Caco-2 (cell line): ENCODE measurements at regions not wholly inside any gene's neighbourhood (a gene's known extent, or its start where the extent isn't known, plus 50 kb on each side); places are given as distances from the start of the nearest gene placed in this dataset.

Experiments
- BruUV-seq: library from RNA; stranded (reverse); fragments of 400-500 nt; replicated peaks from 2 replicates; lab custom pipeline; 2021; lab: Mats Ljungman, UMichigan
- CTCF ChIA-PET: fragments of 300-600 bp; sonication (Branson Sonifier 250); formaldehyde crosslinking; loops from one replicate; lab custom pipeline; 2022; ENCODE audit warnings: antibody characterized with exemption; lab: Charles Lee
- POLR2A ChIA-PET: fragments of 300-600 bp; sonication (Branson Sonifier 250); formaldehyde crosslinking; loops from one replicate; lab custom pipeline; 2022; ENCODE audit warnings: antibody characterized with exemption; lab: Charles Lee
- DNase-seq, 2 experiments: peaks; one replicate each; pipeline versions ENCODE4 v3.0.0 to v3.0.0-alpha.2; 2020 to 2022
- H3K27me3 ChIP-seq: replicated peaks from 2 replicates; pipeline ENCODE4 v1.6.0; 2011; ENCODE audit warnings: low read length; ENCODE audit not compliant: control insufficient read depth, insufficient read depth
- H3K36me3 ChIP-seq: 2 replicates; pipeline ENCODE4 v1.5.1; 2011; ENCODE audit warnings: low read length; ENCODE audit not compliant: control insufficient read depth, insufficient read depth
- H3K4me1 ChIP-seq: fragments of 250-450 bp; sonication (Bioruptor Pico); 2 replicates; pipeline ENCODE4 v1.5.1; 2020; ENCODE audit warnings: mild to moderate bottlenecking
- H3K4me3 ChIP-seq: 2 replicates; pipeline ENCODE4 v1.5.1; 2011; ENCODE audit warnings: low read depth, mild to moderate bottlenecking, control low read depth, low read length
- H3K9me3 ChIP-seq: fragments of 250-450 bp; sonication (Bioruptor Pico); 2 replicates; pipeline ENCODE4 v1.5.1; 2020; ENCODE audit warnings: mild to moderate bottlenecking, moderate library complexity
- H3K27ac Mint-ChIP-seq: one replicate; pipeline ENCODE4 v1.8.0; 2022; ENCODE audit warnings: mixed read lengths; ENCODE audit not compliant: unreplicated experiment
- H3K27me3 Mint-ChIP-seq: one replicate; pipeline ENCODE4 v1.8.0; 2022; ENCODE audit warnings: mixed read lengths; ENCODE audit not compliant: insufficient read depth, unreplicated experiment
- H3K36me3 Mint-ChIP-seq: one replicate; pipeline ENCODE4 v1.8.0; 2022; ENCODE audit warnings: mild to moderate bottlenecking, mixed read lengths; ENCODE audit not compliant: insufficient read depth, unreplicated experiment
- H3K4me1 Mint-ChIP-seq: one replicate; pipeline ENCODE4 v1.8.0; 2022; ENCODE audit warnings: low read depth, mixed read lengths; ENCODE audit not compliant: unreplicated experiment
- H3K4me3 Mint-ChIP-seq: one replicate; pipeline ENCODE4 v1.8.0; 2022; ENCODE audit warnings: mild to moderate bottlenecking, moderate library complexity, mixed read lengths; ENCODE audit not compliant: unreplicated experiment
- H3K9me3 Mint-ChIP-seq: one replicate; pipeline ENCODE4 v1.8.0; 2022; ENCODE audit warnings: mixed read lengths; ENCODE audit not compliant: unreplicated experiment
- CTCF ChIP-seq, 2 experiments: fragments of 200-600 bp in 1 of 2; IDR thresholded peaks; 1 replicate in 1 of 2; 2 replicates in 1 of 2; pipeline versions ENCODE4 v1.5.1 to v1.8.0; 2011 to 2022; ENCODE audit warnings: antibody characterized with exemption in 1 of 2, control low read depth in 1 of 2, inconsistent platforms in 1 of 2, low read depth in 1 of 2, low read length in 1 of 2, mild to moderate bottlenecking in 1 of 2, moderate library complexity in 1 of 2; ENCODE audit not compliant: insufficient read depth in 1 of 2, severe bottlenecking in 1 of 2, unreplicated experiment in 1 of 2
- intact Hi-C: fragments of 100-400 bp; cut with micrococcal nuclease; formaldehyde crosslinking; loops from one replicate; pipeline ENCODE4 v1.10.0; 2022; ENCODE audit not compliant: unreplicated experiment

GRCh38 chr12:45598336-45598735 is 131.2 kb upstream of the ARID2 start:
- Mint-ChIP-seq H3K4me3 (no peak overlapping the region), H3K27me3 (no peaks in the 10 kb centered on the region), H3K36me3 (no peaks in the 10 kb centered on the region), H3K4me1 (peaks cover 27% of the 10 kb centered on the region), H3K9me3 (peaks cover 9% of the 10 kb centered on the region), H3K27ac (no peak overlapping the region)
- no peaks in the 10 kb centered on the region for H3K36me3 ChIP-seq
- DNase-seq = no peak
- ChIA-PET CTCF (no interaction called here), POLR2A (no interaction called here)
- no peak for TF ChIP-seq CTCF (IDR thresholded peaks at IDR 0.05; ENCODE audit: insufficient read depth in 1 of 2, low read depth in 1 of 2, low read length in 1 of 2, severe bottlenecking in 1 of 2, unreplicated experiment in 1 of 2)
- no peak overlapping the region for H3K4me3 ChIP-seq
- no peaks in the 10 kb centered on the region; the same call in 1 of the 2 replicates for H3K9me3 ChIP-seq
- H3K4me1 ChIP-seq = peaks cover 12% of the 10 kb centered on the region
- BruUV-seq = no TSS peak
- intact Hi-C loops = loop anchor here (5.0 kb wide), 3 partner anchors 51 to 109 kb away; no protein-coding TSS in a partner anchor
- no peaks in the 10 kb centered on the region for H3K27me3 ChIP-seq

- Histone ChIP-seq H3K36me3 (no peaks in the 10 kb centered on the region), H3K4me1 (peaks cover 12% of the 10 kb centered on the region), H3K27me3 (no peaks in the 10 kb centered on the region), H3K9me3 (no peaks in the 10 kb centered on the region; the same call in 1 of the 2 replicates), H3K4me3 (no peak overlapping the region)
- Mint-ChIP-seq H3K27me3 (no peaks in the 10 kb centered on the region), H3K36me3 (no peaks in the 10 kb centered on the region), H3K4me1 (peaks cover 27% of the 10 kb centered on the region), H3K9me3 (peaks cover 9% of the 10 kb centered on the region), H3K27ac (no peak overlapping the region), H3K4me3 (no peak overlapping the region)
- no TSS peak for BruUV-seq
- no peak for TF ChIP-seq CTCF (IDR thresholded peaks at IDR 0.05; ENCODE audit: insufficient read depth in 1 of 2, low read depth in 1 of 2, low read length in 1 of 2, severe bottlenecking in 1 of 2, unreplicated experiment in 1 of 2)
- no peak for DNase-seq
- intact Hi-C loops = loop anchor here (5.0 kb wide), 3 partner anchors 51 to 109 kb away; no protein-coding TSS in a partner anchor
- POLR2A ChIA-PET = no interaction called here
- CTCF ChIA-PET = no interaction called here
Measured at GRCh38 chr12:45598761-45599160, 130.7 kb upstream of the ARID2 start.

GRCh38 chr12:45599196-45599595 is 130.3 kb upstream of the ARID2 start:
- peaks cover 27% of the 10 kb centered on the region for H3K4me1 Mint-ChIP-seq
- Histone ChIP-seq H3K27me3 (no peaks in the 10 kb centered on the region), H3K4me1 (peaks cover 12% of the 10 kb centered on the region), H3K36me3 (no peaks in the 10 kb centered on the region), H3K4me3 (no peak overlapping the region), H3K9me3 (no peaks in the 10 kb centered on the region; the same call in 1 of the 2 replicates)
- no peak for TF ChIP-seq CTCF (IDR thresholded peaks at IDR 0.05; ENCODE audit: insufficient read depth in 1 of 2, low read depth in 1 of 2, low read length in 1 of 2, severe bottlenecking in 1 of 2, unreplicated experiment in 1 of 2)
- H3K27me3 Mint-ChIP-seq = no peaks in the 10 kb centered on the region
- no peaks in the 10 kb centered on the region for H3K36me3 Mint-ChIP-seq
- CTCF ChIA-PET = no interaction called here
- POLR2A ChIA-PET = no interaction called here
- H3K9me3 Mint-ChIP-seq = peaks cover 9% of the 10 kb centered on the region
- no TSS peak for BruUV-seq
- DNase-seq = no peak
- H3K4me3 Mint-ChIP-seq = no peak overlapping the region
- H3K27ac Mint-ChIP-seq = no peak overlapping the region
- intact Hi-C loops = loop anchor here (5.0 kb wide), 3 partner anchors 52 to 108 kb away; no protein-coding TSS in a partner anchor
